ENCODE measurements at regions not wholly inside any gene's neighbourhood (a gene's known extent, or its start where the extent isn't known, plus 50 kb on each side); places are given as distances from the start of the nearest gene placed in this dataset.

- TF ChIP-seq CTCF (conservative IDR thresholded peaks at IDR 0.05; ENCODE audit: low read length), result no peak
- TF ChIP-seq EZH2phosphoT487 (IDR thresholded peaks at IDR 0.05; ENCODE audit: borderline replicate concordance), result no peak
These were observed 158.5 kb upstream of the HCCS start for GRCh38 chrX:10952619-10953018.
